ENCODE measurements at regions not wholly inside any gene's neighbourhood (a gene's known extent, or its start where the extent isn't known, plus 50 kb on each side); places are given as distances from the start of the nearest gene placed in this dataset.
"Not testable (repeated sequence)": the region's sequence is repeated elsewhere in the genome, so short reads cannot be mapped to it uniquely, and the experiment has no call there.

DNA sequence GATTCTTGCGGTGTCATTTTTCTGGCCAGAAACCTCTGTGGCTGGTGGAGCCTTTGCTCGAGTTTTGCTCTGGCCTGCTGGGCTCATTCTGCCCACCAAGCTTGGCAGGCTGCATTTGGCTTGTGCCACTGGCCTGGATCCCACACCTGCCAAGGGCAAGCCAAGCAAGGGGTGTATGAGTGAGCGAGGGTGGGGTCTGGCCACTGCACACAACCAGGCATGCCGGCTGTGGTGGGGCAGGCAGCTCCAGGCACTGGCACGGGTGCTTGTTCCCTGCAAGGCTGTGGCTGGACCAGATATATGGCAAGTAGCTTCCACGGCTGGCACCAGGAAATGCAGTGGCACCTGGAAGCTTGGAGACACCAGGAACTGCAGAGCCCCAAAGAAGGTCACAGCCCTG, 68.6 kb upstream of the PPP3CA start:
- no peak for DNase-seq

DNA sequence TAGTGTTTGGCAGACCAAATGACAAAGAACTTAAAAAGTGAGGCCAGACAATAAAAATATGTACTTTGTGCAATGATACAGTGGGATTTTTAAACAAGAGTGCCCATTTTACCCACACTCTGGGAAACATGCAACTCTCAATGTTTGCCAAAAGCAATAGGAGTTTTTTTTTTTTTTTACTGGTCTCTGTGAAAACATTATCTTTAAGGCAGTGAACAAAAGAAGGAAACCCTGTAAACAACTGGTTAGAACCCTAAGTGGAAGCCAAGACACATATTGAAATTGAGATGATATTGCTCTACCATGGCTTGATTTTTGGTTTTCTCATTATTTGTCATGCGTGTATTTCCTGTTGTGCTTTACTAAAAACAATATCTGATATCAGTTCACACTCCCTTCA, 67.2 kb upstream of the PPP3CA start:
- no peak for DNase-seq

DNA sequence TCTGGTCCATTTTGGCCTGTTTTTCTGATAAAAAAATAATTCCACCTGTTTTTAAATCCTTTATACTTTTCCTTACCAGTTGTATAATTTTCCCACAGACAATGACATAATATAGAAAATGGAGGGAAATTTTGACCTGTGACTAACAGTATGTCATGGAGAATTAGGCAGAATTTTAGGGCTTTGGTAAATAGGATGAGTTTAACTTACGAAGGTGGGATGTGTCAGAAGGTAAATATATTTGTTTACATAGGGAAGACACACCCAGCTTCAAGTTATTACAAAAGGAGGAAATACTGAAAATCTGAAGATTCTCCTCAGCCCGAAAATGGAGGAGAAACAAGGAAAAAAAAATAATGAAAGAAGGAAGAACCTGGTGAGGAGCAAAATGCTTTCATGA, 64.6 kb upstream of the PPP3CA start:
- no peak for DNase-seq

DNA sequence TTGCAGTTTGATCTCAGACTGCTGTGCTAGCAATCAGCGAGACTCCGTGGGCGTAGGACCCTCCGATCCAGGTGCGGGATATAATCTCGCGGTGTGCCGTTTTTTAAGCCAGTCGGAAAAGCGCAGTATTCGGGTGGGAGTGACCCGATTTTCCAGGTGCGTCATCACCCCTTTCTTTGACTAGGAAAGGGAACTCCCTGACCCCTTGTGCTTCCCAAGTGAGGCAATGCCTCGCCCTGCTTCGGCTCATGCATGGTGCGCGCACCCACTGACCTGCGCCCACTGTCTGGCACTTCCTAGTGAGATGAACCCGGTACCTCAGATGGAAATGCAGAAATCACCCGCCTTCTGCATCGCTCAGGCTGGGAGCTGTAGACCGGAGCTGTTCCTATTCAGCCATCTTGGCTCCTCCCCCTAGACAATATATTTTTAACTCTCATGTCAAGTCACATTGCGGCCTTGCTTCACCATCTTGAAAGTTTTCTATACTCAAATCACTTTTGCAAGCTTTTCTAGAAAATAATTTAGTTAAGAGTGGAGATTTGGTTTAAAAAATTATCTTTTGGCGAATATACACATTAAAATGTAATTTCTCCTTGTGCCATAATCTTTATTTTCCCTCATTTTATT, 64.1 kb upstream of the PPP3CA start:
- not testable (repeated sequence) for DNase-seq

DNA sequence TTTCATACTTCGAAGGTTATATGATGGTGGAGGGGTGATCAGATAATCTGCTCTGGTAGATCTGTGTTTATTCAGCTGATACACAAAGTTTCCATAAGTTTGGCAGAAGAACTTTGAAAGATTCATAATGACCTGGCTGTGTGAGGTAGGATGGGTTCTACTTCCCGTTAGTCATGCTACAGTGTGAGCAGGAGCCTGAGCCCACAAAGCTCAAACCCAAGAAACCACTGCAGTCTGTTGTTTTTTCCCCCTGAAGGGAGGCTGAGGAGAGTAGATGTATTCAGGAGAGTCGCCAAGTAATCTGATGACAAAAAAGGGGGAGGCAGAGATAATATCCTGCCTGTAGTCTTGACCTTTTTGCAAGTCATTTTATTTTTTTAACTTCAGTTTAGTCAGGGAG, 52.8 kb upstream of the PPP3CA start:
- DNase-seq, result peak; percentile 24

DNA sequence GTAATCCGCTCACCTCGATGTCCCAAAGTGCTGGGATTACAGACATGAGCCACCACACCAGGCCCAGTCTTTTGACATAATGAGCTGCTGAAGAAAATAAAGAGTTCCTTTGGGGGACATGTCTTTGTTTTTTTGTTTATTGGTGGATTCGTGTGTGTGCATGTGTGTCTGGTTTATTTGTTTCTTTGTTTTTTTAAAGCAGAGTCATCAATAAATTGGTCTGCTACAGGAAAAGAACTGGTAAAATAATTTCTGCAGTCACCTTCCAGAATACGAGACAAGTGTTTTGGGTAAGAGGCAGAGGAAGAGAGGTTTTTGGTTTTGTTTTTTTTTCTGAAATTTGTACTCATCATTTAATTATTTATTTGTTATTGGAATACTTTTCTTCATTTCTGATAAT, 51.5 kb upstream of the PPP3CA start:
- DNase-seq, result no peak
